ENCODE measurements at regions not wholly inside any gene's neighbourhood (a gene's known extent, or its start where the extent isn't known, plus 50 kb on each side); places are given as distances from the start of the nearest gene placed in this dataset.

DNA sequence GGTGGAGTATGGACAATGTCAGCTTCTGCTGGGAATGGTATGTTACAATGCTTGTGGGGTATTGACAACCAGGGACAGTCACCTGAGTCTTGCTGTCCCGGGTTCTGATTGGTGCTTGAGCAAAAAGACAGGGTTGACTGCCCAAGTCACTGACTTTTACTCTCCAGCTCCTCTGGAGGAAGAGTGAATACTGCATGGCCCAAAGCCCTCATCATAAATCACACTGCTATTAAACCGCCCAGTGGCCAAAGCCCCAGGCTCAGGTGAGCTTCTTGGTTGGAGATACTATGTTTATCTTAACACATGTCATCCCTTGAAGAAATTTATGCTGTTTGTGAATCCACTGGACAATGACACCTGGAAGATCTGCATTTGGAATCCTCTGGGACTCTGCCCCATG lies 90.0 kb upstream of the IGFBP3 start:
- TF ChIP-seq EZH2 (IDR thresholded peaks at IDR 0.05; ENCODE audit: insufficient read depth, poor library complexity, severe bottlenecking) (no peak), EZH2phosphoT487 (IDR thresholded peaks at IDR 0.05; ENCODE audit: insufficient read depth, low read depth) (no peak)

All from GM23248 (cell line).